ENCODE measurements at regions not wholly inside any gene's neighbourhood (a gene's known extent, or its start where the extent isn't known, plus 50 kb on each side); places are given as distances from the start of the nearest gene placed in this dataset.

DNA sequence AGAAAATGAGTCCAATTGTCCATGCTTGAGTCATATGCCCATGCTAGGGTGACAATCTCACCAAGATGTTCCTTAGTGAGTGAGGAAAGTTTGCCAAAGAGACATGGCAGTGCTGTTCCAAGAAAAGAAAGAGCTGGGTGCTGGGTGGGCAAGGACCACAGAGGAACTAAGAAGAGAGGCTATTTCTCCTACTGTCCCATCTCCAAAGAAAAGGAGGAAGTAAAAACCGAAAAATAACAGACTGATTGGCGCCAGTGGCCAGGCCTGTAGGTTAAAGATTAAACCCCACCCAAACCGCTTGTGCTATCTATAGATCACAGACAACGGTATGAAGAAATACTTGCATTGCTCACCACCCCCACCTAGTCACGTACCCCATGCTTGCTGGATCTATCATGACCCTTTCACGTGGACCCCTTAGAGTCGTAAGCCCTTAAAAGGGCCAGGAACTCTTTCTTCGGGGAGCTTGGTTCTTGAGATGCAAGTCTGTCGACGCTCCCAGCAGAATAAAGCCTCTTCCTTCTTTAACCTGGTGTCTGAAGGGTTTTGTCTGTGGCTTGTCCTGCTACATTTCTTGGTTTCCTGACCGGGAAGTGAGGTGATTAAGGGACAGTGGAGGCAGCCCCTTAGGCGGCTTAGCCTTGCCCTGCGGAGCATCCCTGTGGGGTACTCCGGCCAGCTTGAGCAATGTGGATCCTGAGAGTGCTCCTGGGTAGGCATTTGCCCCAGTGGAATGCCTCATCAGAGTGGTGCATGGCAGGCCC is 606.5 kb downstream of the UQCRFS1 start:
- ATAC-seq (no peak), DNase-seq (no peak)
- intact Hi-C loops (cut with DNase I) = no loop called here
- H3K27me3 ChIP-seq = no peaks in the 10 kb centered on the region
- no peak overlapping the region for H3K4me3 ChIP-seq
- no peaks in the 10 kb centered on the region for H3K4me1 ChIP-seq
- H3K27ac ChIP-seq = no peak overlapping the region
- no peaks in the 10 kb centered on the region for H3K36me3 ChIP-seq
- TF ChIP-seq, protein P1, sequence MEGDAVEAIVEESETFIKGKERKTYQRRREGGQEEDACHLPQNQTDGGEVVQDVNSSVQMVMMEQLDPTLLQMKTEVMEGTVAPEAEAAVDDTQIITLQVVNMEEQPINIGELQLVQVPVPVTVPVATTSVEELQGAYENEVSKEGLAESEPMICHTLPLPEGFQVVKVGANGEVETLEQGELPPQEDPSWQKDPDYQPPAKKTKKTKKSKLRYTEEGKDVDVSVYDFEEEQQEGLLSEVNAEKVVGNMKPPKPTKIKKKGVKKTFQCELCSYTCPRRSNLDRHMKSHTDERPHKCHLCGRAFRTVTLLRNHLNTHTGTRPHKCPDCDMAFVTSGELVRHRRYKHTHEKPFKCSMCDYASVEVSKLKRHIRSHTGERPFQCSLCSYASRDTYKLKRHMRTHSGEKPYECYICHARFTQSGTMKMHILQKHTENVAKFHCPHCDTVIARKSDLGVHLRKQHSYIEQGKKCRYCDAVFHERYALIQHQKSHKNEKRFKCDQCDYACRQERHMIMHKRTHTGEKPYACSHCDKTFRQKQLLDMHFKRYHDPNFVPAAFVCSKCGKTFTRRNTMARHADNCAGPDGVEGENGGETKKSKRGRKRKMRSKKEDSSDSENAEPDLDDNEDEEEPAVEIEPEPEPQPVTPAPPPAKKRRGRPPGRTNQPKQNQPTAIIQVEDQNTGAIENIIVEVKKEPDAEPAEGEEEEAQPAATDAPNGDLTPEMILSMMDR (IDR thresholded peaks at IDR 0.05) = no peak
- H3K9me3 ChIP-seq = no peaks in the 10 kb centered on the region

DNA sequence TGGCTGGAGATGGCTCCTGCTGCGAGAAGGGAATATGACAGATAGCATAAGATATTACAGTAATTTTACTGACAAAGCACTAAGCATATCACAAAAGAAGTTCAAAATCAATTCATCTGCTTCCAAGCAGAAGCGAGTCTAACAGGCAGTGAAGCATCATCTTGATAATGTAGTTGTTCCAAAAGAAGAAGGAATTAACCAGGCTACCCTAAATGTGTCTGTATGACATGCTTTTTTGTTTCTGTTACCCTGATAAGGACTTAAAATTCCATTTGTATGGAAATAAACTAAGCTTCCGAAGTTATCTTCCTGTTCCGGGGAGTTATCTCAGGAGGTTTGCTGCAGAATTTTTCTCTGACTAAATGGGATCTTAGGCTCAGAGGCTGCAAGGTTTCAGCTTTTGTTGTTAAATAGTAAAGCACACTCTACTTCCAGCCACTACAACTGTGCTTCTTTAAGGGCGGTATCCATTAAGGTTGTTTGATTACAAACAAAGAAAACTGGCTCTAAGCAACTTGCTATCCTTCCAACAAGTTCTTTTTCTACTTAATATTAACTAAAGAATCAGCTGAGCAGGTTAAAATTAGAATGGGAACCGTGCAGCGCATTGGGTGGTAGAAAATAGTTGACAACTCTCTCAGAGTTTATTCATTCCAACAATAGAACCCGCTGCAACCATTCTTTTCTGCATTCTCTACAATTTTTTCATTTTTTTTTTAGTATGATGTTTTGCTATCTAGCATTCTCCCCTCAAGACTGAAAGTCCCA is 607.3 kb downstream of the UQCRFS1 start:
- Histone ChIP-seq H3K4me3 (no peak overlapping the region), H3K27me3 (no peaks in the 10 kb centered on the region), H3K27ac (no peak overlapping the region), H3K4me1 (no peaks in the 10 kb centered on the region), H3K9me3 (no peaks in the 10 kb centered on the region), H3K36me3 (no peaks in the 10 kb centered on the region)
- intact Hi-C loops (cut with DNase I) = no loop called here
- TF ChIP-seq, protein P1 (IDR thresholded peaks at IDR 0.05) = no peak
- no peak for ATAC-seq
- no peak for DNase-seq

DNA sequence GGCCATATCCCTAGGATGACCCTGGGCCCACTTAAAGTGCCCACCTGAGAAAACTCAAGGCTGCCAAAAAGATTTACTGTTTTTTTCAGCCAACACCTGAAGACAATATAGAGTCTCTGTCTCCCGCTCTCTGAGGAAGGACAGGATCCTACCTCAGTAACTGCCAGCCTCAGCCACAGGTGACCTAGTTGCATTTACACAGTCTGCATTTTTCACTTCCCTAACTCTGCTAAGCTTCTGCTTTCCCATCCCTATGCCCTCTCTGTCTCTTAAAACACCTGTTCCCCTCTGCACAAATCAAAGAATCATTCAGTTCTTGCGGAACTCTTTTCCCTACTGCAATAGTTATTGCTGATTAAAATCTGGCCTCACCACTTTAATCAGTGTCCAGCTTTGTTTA is 609.5 kb downstream of the UQCRFS1 start:
- Histone ChIP-seq H3K27ac (no peak overlapping the region), H3K4me1 (no peaks in the 10 kb centered on the region), H3K9me3 (no peaks in the 10 kb centered on the region), H3K4me3 (no peak overlapping the region), H3K27me3 (no peaks in the 10 kb centered on the region), H3K36me3 (no peaks in the 10 kb centered on the region)
- ATAC-seq (no peak), DNase-seq (no peak)
- intact Hi-C loops (cut with DNase I) = no loop called here
- TF ChIP-seq, protein P1 (IDR thresholded peaks at IDR 0.05) = no peak

DNA sequence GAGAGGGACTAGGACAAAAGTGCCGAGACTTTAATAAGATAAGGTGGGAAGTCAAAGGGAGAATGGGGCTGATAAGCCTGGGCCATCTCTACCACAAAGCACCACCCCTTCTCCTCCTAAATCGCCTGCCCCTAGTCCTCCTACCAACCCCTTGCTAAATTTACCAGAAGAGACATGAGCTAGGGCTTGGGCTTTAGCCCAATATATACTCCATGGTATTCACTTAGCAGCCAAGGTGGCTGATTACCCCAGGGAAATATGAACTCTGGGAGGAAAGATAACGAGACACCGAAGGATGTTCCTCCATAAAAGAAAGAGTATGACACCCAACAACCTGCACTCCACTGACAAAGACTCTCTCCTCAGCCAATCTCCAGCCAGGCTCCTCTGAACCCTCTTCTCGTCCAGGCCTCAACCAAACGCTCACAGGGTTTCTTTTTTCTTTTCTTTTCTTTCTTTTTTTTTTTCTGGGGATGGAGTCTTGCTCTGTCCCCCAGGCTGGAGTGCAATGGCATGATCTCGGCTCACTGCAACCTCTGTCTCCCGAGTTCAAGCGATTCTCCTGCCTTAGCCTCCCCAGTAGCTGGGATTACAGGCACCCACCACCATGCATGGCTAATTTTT is 610.2 kb downstream of the UQCRFS1 start:
- TF ChIP-seq, protein P1 (IDR thresholded peaks at IDR 0.05) = no peak
- H3K4me3 ChIP-seq = no peak overlapping the region
- no peaks in the 10 kb centered on the region for H3K4me1 ChIP-seq
- DNase-seq (no peak), ATAC-seq (no peak)
- no peaks in the 10 kb centered on the region for H3K9me3 ChIP-seq
- no peaks in the 10 kb centered on the region for H3K27me3 ChIP-seq
- no peak overlapping the region for H3K27ac ChIP-seq
- H3K36me3 ChIP-seq = no peaks in the 10 kb centered on the region
- intact Hi-C loops (cut with DNase I) = no loop called here

DNA sequence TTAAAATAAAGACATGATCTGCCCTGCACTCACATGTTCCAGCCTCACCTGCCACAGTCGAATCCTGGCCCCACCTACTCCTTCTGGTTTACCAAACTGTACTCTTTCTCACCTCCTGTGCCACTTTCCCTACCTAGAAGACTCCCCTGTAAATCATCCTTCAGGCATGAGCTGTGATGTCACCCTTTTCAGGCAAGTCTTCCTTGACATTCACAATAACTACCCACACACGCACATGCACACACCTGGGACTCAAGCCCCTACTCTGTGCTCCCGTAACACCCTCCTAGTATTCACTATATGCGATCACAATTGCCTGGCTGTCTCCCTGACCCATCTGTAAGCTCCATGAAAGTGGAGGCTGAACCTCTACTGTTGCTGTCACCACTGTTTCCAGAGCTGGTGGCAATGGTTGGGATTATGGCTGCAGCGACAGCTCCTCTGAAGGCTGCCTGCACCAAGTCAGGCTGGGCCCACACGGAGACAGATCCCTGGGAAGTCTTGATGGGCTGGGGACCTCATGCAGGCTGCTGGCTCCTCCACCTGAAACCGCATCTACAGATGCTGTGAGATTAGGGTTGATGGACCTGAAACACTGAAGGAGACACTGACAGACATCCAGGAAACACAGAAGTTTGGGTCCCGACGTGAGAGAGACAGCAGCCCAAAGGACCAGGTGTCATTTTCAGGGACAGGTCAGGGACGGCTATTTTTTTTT is 611.1 kb downstream of the UQCRFS1 start:
- TF ChIP-seq, protein P1 (IDR thresholded peaks at IDR 0.05) = no peak

More for the DNA sequence above, 611.1 kb downstream of the UQCRFS1 start:
- H3K27me3 ChIP-seq = no peaks in the 10 kb centered on the region
- intact Hi-C loops (cut with DNase I) = no loop called here
- DNase-seq = no peak
- H3K4me1 ChIP-seq = no peaks in the 10 kb centered on the region
- no peaks in the 10 kb centered on the region for H3K9me3 ChIP-seq
- H3K4me3 ChIP-seq = no peak overlapping the region
- no peak overlapping the region for H3K27ac ChIP-seq
- H3K36me3 ChIP-seq = no peaks in the 10 kb centered on the region
- ATAC-seq = no peak

Measured in upper lobe of right lung (tissue), 1 donor.